NCI-H1092 treated with DMSO at 0.1 percent for 48 hours (cell line): ENCODE measurements at regions not wholly inside any gene's neighbourhood (a gene's known extent, or its start where the extent isn't known, plus 50 kb on each side); places are given as distances from the start of the nearest gene placed in this dataset.
A peak's percentile ranks its signal among the peaks of the same experiment; 100 is the strongest.
"Not testable (repeated sequence)": the region's sequence is repeated elsewhere in the genome, so short reads cannot be mapped to it uniquely, and the experiment has no call there.

Source experiments
- DNase-seq: peaks from one replicate; lab custom pipeline; 2025; lab: John Stamatoyannopoulos, UW

DNA sequence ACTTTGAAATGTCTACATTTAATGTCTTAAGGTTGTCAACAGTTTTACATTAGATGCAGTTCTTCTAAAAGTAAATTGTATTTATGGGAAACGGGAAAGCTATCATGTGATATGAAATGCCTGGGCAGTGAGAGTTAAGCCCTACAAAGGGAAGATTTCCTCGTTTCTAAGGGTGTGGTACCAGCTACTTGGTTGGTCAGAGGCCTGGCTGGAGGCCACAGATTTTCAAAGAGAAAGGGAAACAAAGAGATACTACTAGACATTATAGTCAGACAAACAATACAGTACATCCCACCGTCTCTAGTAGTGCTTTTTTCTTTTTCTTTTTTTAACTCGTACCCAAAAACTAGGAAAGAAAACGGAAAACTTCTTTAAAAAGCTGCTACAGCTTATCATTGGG lies 467.8 kb downstream of the PCDH7 start:
- no peak for DNase-seq

DNA sequence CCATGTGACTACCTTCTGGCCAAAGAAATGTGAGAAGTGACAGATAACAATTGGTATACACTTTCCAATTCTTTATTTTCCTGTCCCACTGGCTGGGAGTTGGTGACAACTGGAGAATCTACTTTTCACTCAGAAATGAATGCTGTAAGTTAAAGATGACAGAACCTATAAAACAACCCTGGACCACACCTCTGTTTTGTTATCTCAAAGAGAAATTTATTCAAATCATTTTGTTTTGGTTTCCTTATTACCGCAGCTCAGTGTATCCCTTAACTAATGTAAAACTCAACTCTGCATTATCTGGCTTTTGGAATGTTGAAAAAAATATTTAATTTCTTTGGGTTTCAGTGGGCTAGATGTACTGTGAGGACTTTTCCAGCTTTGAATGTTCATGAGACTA lies 469.8 kb downstream of the PCDH7 start:
- no peak for DNase-seq

DNA sequence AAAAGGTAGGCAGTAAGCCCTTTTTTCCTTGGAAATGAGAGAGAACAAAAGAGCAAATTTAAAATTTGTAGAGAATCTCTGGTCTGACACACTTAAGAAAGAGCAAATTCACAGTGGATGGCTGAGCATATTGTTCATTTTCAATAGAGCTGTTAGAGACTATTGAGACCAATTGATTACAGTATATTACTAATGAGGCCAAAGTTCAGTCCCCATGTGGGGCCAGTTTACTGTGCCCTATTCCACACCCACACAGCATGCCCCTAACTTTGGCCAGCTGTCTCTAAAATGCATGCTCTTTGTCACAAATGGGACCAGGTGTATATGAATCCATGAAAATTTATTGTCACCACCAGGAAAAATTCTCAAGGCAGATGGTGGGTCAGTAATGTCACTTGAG lies 470.5 kb downstream of the PCDH7 start:
- peak; percentile 42 for DNase-seq

DNA sequence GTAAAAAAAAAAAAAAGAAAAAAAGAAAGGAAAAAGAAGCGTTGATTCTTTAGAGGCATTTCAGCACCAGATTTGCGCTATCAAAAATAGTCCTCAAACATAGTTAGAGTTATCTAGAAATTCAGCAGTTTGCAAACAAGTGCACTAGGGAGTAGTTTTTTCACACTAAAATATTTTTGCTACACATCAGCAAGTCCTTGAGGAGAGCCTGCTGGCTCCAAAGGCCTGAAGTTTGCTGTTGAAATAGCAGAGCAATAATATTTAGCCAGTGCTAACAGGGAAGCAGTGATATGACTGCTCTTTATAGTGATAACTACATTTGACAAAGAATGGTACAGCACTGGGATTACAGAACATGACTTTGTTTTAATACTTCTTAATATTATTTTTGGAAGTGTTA lies 472.2 kb downstream of the PCDH7 start:
- DNase-seq: peak; percentile 57

DNA sequence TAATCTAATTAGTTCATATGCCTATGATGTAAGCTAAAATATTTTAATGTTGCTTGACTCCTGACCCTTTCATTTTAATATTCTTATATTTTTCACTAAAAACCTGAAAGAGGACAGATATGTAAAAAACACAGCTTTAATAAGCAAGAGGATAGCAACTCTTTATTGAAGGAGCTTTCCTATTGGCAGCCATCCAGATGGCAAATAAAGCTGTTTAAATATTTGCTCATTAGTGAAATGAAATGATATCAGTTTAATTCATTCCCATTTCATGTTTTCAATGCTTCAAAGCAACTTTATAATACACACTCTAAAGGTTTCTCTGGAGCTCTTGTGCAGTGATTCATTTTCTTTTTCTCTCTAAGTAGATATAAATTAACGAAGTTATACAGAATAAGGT lies 473.4 kb downstream of the PCDH7 start:
- DNase-seq: peak; percentile 93

DNA sequence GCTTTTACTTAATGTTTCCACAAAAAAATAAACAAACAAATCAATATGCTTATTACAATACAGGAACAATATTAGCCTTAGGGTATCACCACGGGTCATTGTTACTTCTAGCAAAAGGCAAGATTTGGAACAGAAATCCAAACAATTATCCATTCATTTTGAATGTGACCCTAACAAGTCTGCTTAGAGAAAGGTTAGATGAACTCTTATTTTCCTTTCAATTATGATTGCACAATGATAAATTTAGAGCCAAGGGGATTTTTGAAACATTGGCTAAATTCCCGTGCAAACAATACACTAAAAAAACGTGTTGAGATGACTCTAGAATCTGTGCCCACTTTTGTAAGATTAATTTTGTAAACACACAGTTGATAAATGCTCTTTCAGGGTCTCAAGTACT lies 474.7 kb downstream of the PCDH7 start:
- peak; percentile 83 for DNase-seq

DNA sequence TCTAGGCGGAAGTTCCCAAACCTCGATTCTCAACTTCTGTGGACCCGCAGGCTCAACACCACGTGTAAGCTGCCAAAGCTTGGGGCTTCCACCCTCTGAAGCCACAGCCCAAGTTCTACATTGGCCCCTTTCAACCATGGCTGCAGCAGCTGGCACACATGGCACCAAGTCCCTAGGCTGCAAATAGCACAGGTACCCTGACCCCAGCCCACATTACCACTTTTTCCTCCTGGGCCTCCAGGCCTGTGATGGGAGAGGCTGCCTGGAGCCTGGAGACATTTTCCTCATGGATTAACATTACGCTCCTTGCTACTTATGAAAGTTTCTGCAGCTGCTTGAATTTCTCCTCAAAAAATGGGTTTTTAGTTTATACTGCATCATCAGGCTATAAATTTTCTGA lies 479.5 kb downstream of the PCDH7 start:
- DNase-seq: no peak

DNA sequence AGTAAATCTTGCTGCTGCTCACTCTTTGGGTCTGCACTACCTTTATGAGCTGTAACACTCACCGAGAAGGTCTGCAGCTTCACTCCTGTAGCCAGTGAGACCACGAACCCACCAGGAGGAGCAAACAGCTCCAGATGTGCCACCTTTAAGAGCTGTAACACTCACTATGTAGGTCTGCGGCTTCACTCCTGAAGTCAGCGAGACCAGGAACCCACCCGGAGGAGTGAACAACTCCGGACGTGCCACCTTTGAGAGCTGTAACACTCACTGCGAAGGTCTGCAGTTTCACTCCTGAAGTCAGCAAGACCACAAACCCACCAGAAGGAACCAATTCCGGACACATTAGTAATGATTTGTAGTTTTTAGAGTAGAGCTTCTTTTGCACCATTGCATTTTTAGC lies 481.9 kb downstream of the PCDH7 start:
- not testable (repeated sequence) for DNase-seq

DNA sequence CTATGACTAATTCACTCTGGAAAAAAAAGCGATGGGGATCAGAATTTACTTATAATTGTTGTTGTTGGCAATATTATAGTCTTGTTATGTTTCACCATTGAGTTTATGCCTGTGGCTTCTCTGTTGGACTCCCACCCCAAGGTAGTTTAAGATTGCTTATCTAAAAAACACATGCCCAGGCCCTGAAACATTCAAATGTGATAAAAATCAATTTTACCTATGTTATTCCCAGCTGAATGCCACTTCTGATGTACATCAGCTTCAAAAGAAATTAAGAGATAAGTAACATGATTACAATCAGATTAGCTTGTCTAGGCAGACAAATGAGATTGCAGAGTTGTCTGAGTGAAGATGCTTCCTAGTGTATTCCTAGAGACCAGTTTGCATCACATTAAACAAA lies 484.7 kb downstream of the PCDH7 start:
- no peak for DNase-seq

DNA sequence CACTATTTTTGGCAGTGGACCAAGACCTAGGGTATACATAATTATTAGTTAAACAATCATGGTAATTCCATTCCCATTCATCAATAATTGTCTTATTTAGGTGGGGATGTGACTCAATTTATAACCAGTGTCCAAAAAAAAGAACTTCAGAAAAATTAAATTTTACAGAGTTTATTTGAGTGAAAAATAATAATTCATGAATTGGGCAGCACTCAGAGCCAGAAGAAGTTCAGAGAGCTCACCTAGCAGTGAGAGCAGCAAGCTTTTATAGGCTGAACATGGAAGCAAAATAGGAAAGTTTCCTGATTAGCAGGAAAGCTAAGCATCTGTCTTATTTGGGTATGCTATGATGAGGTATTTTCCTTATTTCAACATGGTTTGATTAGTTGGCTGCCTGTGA lies 500.8 kb downstream of the PCDH7 start:
- DNase-seq: no peak

DNA sequence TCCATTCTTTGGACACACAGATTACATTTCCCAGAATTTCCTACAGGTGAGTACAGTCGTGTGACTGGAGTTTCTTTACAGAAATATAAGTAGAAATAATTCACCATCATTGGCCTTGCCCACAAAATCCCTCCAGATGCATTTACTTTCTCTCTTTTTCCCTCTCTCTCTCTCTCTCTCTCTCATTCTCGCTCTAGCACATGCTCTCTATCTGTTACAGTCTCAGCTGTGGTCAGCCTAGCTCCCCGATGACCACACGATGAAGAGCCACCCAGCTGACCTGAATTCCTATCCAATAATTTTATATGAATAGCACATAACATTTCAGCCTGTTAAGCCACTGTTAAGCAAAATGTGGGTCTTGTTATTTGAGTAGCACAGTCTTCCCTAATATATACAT lies 507.9 kb downstream of the PCDH7 start:
- DNase-seq: no peak

DNA sequence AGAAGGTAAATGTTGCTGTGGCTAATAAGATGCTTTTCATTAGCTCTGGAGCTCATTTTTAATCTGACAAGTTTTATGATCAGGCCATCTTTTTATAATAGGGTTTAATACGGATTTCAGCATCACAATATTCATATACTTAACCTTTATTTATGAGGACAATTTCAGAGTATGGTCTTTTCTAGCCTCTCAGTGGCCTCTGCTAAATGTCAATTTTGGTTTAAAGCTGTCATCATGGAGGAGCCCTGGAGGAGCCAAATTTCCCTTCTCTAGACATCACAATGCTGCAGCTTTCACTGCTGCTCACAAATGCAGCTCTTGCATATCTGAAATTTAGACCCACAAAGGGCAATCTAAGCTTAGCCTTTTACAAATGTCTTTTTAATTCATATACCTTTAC lies 510.4 kb downstream of the PCDH7 start:
- DNase-seq: no peak

DNA sequence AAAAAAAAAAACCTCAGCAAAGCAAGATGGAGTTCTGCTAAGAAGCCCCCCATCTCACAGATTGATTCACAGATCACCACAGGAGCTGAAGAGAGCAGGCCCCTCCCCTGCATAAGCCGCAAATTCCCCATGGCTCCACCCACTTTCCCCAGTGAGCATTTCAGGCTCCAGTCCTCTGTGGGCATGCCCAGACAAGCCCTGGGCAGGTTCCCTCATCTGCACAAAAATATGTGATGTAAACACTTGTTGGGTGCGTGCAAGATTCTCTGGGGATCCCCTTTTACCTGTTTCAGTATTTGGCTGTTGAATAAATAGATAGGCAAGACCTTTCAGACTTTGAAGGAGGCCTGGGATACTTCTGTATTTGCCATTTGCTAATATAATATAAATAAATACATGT lies 514.3 kb downstream of the PCDH7 start:
- no peak for DNase-seq

DNA sequence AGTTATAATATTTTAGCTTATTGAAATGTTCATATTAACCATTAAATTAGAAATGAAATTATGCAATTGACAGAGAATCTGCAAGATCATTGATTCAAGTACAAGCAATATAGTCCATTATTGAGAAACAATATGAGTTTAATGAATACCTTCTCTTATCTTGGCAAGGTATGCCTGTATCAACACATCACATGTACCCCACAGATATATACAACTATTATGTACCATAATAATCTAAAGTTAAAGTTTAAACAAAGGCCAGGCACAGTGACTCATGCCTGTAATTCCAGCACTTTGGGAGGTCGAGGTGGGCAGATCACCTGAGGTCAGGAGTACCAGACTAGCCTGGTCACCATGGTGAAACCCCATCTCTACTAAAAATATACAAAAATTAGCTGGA lies 514.7 kb downstream of the PCDH7 start:
- DNase-seq: no peak

DNA sequence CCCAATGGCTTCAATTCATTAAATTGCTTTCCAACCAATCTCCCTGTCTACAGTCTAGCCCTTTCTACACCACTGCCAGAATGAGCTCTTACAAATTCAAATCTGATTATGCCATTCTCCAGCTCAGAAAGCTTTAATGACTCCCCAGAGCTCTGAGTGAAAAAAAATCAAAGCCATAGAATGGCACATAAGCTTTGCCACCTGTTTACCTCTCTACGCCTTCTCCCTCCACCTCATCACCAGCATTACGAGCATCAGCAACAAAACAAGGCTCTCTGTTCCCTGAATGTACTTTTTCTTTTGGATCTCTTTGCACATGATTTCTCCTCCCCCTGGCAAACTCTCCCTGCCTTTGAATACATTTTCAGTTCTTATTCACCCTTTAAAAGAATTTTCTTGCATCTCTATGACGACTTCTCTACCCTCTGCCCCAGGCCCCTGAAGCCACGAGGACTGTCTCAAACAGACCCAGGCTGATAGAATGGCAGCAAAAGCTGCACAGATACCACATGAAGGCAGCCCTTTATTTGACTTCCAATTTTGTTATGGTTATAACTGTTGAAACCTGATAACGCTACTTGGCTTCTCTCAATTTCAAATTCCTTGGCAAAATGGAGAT lies 516.0 kb downstream of the PCDH7 start:
- peak; percentile 7 for DNase-seq

DNA sequence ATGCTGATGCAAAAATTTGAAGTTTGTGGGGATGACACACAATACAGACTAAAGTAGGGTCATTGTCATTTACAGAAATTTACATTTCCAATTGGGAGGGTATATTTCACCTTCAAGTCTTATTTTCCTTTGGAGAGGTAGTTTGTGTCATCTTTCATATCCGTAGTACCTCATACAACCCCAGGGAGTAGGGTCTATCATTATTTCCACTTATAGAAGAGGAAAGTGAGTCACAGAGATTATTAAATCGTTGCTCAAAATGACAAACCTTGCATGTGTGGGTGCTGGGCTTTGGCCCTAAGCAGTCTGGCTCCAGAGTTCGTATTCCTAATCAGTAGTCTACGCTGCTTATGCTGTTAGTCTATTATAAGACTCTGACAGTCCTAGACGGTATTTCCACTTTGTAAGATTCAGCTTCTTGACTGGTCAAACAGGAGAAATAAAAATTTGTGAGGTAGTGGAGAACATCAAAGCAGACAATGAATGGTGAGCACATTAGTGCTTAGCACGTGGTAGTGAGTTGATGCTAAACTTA lies 516.5 kb downstream of the PCDH7 start:
- no peak for DNase-seq

DNA sequence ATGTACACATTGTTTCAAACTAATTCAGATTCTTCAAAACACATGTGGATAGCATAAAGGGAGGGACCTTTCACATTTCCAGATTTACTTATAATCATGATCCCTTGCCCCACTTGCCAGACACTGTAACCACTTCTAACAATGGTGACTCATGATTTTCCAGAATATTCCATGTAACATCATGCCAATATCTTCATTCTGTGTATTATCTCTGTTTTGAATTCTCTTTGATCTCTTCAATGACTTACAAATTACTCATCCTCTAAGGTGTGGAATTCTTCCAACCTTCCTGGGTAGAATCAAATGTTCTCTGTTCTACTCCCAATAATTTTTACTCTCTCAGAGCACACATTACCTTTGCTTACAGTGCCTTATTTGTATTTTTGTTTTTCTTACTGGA lies 517.1 kb downstream of the PCDH7 start:
- no peak for DNase-seq

DNA sequence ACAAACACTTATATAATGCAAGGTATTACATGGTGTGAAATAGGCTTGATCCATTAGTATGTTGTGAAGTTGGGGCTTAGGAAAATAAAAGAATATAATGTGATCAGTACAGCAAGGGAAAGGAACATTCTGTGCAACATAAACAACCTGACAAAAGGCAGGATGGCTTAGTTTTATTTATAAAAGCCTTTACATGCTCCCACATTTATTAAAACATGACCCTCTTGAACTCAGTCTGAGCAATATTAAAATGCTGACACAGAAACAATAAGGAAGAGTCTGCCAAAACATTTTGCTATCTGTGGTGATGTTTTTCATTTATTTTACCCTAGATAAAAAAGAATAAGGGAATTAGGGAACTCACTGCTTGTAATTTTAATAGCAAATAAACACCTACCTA lies 519.7 kb downstream of the PCDH7 start:
- no peak for DNase-seq

DNA sequence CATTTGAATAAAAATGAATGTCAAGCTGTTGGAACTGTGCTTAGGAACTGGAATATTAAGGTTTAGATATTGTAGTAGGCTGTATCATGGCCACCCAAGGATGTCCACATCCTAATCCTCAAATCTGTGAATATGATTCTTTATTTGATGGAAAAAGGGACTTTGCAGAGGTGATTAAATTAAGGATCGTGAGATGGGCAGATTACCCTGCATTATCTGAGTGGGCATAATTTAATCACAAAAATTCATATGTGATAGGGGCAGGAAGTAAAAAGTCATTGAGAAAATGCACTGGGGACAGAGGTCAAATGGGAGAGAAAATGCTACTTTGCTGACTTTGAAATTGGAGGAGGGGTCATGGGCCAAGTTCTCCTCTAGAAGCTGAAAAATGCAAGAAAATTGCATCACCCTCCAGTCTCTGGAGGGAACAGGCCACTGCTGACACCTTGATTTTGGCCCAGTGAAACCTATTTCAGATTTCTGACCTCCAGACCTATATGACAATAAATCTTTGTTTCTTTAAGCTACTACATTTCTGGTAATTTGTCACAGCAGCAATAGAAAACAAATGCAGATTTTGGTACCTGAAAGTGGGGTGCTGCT lies 521.4 kb downstream of the PCDH7 start:
- no peak for DNase-seq

DNA sequence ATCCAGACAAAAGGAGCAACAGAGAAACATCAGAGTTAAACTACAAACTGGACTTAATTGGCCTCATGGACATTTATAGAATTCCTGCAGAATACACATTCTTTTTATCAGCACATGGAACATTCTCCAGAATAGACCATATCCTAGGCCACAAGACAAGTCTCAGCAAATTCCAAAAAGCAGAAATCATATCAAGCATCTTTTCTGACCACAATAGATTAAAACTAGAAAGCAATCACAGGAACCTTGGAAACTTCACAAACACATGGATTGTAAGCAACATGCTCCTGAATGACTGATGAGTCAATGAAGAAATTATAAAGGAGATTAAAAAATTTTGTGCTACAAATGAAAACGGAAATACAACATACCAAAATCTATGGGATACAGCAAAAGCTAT lies 526.7 kb downstream of the PCDH7 start:
- DNase-seq: no peak

DNA sequence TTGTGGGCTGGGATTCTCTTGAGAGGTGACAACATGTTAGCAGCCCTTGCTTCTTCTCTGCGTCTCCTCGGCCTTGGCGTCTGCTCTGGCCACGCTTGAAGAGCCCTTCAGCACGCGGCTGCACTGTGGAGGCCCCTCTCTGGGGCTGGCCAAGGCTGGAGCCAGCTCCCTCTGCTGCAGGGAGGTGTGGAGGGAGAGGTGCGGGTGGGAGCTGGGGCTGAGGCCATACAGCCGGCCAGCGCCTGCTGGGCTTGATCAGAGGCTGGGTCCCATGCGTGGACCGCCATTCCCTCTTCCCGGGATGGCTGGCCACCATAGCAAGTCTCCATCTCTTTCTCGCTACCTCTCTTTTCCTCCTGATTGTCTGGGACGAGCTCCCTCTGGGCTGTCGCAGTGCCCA lies 539.0 kb downstream of the PCDH7 start:
- DNase-seq: no peak

DNA sequence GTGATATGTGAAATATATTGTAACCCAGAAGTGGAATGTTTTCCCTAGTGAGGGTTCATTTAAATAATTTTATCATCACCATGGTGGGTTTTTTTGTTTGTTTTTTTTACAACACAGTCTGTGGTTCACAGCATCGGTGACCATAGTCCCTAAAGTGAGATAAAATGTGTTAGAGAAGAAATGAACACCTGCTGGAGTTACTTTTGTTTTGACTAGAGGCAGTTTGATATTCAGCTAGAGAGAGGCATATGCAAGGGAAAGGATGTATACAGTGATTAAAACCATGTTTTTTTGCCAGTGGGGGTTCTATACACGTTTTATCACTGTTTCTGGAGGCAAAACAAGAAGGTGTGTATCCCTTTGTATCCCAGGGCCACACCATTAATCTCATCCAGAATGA lies 541.5 kb downstream of the PCDH7 start:
- DNase-seq: no peak

DNA sequence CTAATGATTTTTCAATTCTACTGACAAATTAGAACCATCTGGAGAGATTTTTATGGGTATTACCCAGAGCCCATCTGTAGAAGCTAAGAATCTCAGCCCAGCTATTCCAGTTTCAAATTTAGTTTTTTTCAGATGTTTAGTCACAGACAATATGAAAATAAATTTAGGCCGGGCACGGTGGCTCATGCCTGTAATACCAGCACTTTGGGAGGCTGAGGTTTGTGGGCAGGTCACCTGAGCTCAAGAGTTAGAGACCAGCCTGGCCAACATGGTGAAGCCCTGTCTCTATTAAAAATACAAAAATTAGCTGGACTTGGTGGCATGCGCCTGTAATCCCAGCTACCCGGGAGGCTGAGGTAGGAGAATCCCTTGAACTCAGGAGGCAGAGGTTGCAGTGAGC lies 545.9 kb downstream of the PCDH7 start:
- DNase-seq: not testable (repeated sequence)
